ENCODE measurements at regions not wholly inside any gene's neighbourhood (a gene's known extent, or its start where the extent isn't known, plus 50 kb on each side); places are given as distances from the start of the nearest gene placed in this dataset.
"Not testable (repeated sequence)": the region's sequence is repeated elsewhere in the genome, so short reads cannot be mapped to it uniquely, and the experiment has no call there.

GRCh38 chr11:14573539-14574057 is 53.4 kb upstream of the PSMA1 start:
- H3K4me3 ChIP-seq (ENCODE audit: low read length); H3K4me1 ChIP-seq (ENCODE audit: control insufficient read depth, insufficient read depth, low read length); H3K27me3 ChIP-seq (ENCODE audit: control insufficient read depth, insufficient read depth, low read length); H3K36me3 ChIP-seq (ENCODE audit: control insufficient read depth, insufficient read depth, low read length); H3K9me3 ChIP-seq (ENCODE audit: control insufficient read depth, low read depth, low read length); DNase-seq; H3K27ac ChIP-seq (ENCODE audit: low read length): not testable (repeated sequence)
- WGBS (ENCODE audit: insufficient coverage, low lambda C conversion rate), result 70% methylated on average over 1 of the region's 3 CpGs

- H3K27ac ChIP-seq (ENCODE audit: low read length), result no peak overlapping the region
Observed at GRCh38 chr11:14577292-14577691, 57.1 kb upstream of the PSMA1 start.

GRCh38 chr11:14577835-14578529 is 57.8 kb upstream of the PSMA1 start:
- H3K27ac ChIP-seq (ENCODE audit: low read length), result peak overlapping the region; percentile 50
- WGBS (ENCODE audit: insufficient coverage, low lambda C conversion rate), result 86% methylated on average over 1 of the region's 4 CpGs

More at GRCh38 chr11:14577292-14577691, 57.1 kb upstream of the PSMA1 start:
- no peaks in the 10 kb centered on the region for H3K27me3 ChIP-seq (ENCODE audit: control insufficient read depth, insufficient read depth, low read length)
- no peaks in the 10 kb centered on the region for H3K9me3 ChIP-seq (ENCODE audit: control insufficient read depth, low read depth, low read length)
- H3K4me3 ChIP-seq (ENCODE audit: low read length), result no peak overlapping the region
- H3K4me1 ChIP-seq (ENCODE audit: control insufficient read depth, insufficient read depth, low read length), result peaks cover 9% of the 10 kb centered on the region
- DNase-seq, result no peak
- no CpG with 5 or more reads among the region's 1 CpG for WGBS (ENCODE audit: insufficient coverage, low lambda C conversion rate)
- no peaks in the 10 kb centered on the region for H3K36me3 ChIP-seq (ENCODE audit: control insufficient read depth, insufficient read depth, low read length)

GRCh38 chr11:14578541-14578956 is 58.4 kb upstream of the PSMA1 start:
- peaks cover 18% of the 10 kb centered on the region for H3K4me1 ChIP-seq (ENCODE audit: control insufficient read depth, insufficient read depth, low read length)
- no peaks in the 10 kb centered on the region for H3K36me3 ChIP-seq (ENCODE audit: control insufficient read depth, insufficient read depth, low read length)
- peak overlapping the region; percentile 50 for H3K27ac ChIP-seq (ENCODE audit: low read length)
- DNase-seq, result peak; percentile 63 to 81
- H3K27me3 ChIP-seq (ENCODE audit: control insufficient read depth, insufficient read depth, low read length), result no peaks in the 10 kb centered on the region
- no peak overlapping the region for H3K4me3 ChIP-seq (ENCODE audit: low read length)
- WGBS (ENCODE audit: insufficient coverage, low lambda C conversion rate), result no CpG with 5 or more reads among the region's 3 CpGs
- H3K9me3 ChIP-seq (ENCODE audit: control insufficient read depth, low read depth, low read length), result no peaks in the 10 kb centered on the region

More at GRCh38 chr11:14577835-14578529, 57.8 kb upstream of the PSMA1 start:
- DNase-seq, result no peak
- H3K4me1 ChIP-seq (ENCODE audit: control insufficient read depth, insufficient read depth, low read length), result peaks cover 13% of the 10 kb centered on the region
- H3K9me3 ChIP-seq (ENCODE audit: control insufficient read depth, low read depth, low read length), result no peaks in the 10 kb centered on the region
- no peaks in the 10 kb centered on the region for H3K36me3 ChIP-seq (ENCODE audit: control insufficient read depth, insufficient read depth, low read length)
- H3K27me3 ChIP-seq (ENCODE audit: control insufficient read depth, insufficient read depth, low read length), result no peaks in the 10 kb centered on the region
- H3K4me3 ChIP-seq (ENCODE audit: low read length), result no peak overlapping the region

- H3K36me3 ChIP-seq (ENCODE audit: control insufficient read depth, insufficient read depth, low read length), result no peaks in the 10 kb centered on the region
- H3K27ac ChIP-seq (ENCODE audit: low read length), result no peak overlapping the region
- peaks cover 28% of the 10 kb centered on the region for H3K4me1 ChIP-seq (ENCODE audit: control insufficient read depth, insufficient read depth, low read length)
- no peak for DNase-seq
- H3K27me3 ChIP-seq (ENCODE audit: control insufficient read depth, insufficient read depth, low read length), result no peaks in the 10 kb centered on the region
- H3K4me3 ChIP-seq (ENCODE audit: low read length), result no peak overlapping the region
- no peaks in the 10 kb centered on the region for H3K9me3 ChIP-seq (ENCODE audit: control insufficient read depth, low read depth, low read length)
Observed at GRCh38 chr11:14579646-14580045, 59.5 kb upstream of the PSMA1 start.

- WGBS (ENCODE audit: insufficient coverage, low lambda C conversion rate), result no CpG with 5 or more reads among the region's 6 CpGs
- peak overlapping the region; percentile 82 for H3K27ac ChIP-seq (ENCODE audit: low read length)
Observed at GRCh38 chr11:14582793-14583192, 60.8 kb upstream of the PDE3B start.

GRCh38 chr11:14583252-14584034 is 60.2 kb upstream of the PDE3B start:
- no peaks in the 10 kb centered on the region for H3K27me3 ChIP-seq (ENCODE audit: control insufficient read depth, insufficient read depth, low read length)
- peaks cover 37% of the 10 kb centered on the region for H3K4me1 ChIP-seq (ENCODE audit: control insufficient read depth, insufficient read depth, low read length)
- 30% methylated on average over 2 of the region's 8 CpGs for WGBS (ENCODE audit: insufficient coverage, low lambda C conversion rate)

More at GRCh38 chr11:14582793-14583192, 60.8 kb upstream of the PDE3B start:
- Histone ChIP-seq H3K36me3 (ENCODE audit: control insufficient read depth, insufficient read depth, low read length) (no peaks in the 10 kb centered on the region), H3K4me3 (ENCODE audit: low read length) (no peak overlapping the region), H3K4me1 (ENCODE audit: control insufficient read depth, insufficient read depth, low read length) (peaks cover 40% of the 10 kb centered on the region), H3K9me3 (ENCODE audit: control insufficient read depth, low read depth, low read length) (no peaks in the 10 kb centered on the region), H3K27me3 (ENCODE audit: control insufficient read depth, insufficient read depth, low read length) (no peaks in the 10 kb centered on the region)
- no peak for DNase-seq

GRCh38 chr11:14584035-14584363 is 59.6 kb upstream of the PDE3B start:
- WGBS (ENCODE audit: insufficient coverage, low lambda C conversion rate), result 100% methylated on average over 2 of the region's 3 CpGs
- Histone ChIP-seq H3K4me3 (ENCODE audit: low read length) (no peak overlapping the region), H3K9me3 (ENCODE audit: control insufficient read depth, low read depth, low read length) (no peaks in the 10 kb centered on the region), H3K27ac (ENCODE audit: low read length) (peak overlapping the region; percentile 82), H3K36me3 (ENCODE audit: control insufficient read depth, insufficient read depth, low read length) (no peaks in the 10 kb centered on the region), H3K4me1 (ENCODE audit: control insufficient read depth, insufficient read depth, low read length) (peaks cover 31% of the 10 kb centered on the region), H3K27me3 (ENCODE audit: control insufficient read depth, insufficient read depth, low read length) (no peaks in the 10 kb centered on the region)
- DNase-seq, result no peak

More at GRCh38 chr11:14583252-14584034, 60.2 kb upstream of the PDE3B start:
- peak; percentile 66 to 87 for DNase-seq
- Histone ChIP-seq H3K36me3 (ENCODE audit: control insufficient read depth, insufficient read depth, low read length) (no peaks in the 10 kb centered on the region), H3K27ac (ENCODE audit: low read length) (peak overlapping the region; percentile 82), H3K4me3 (ENCODE audit: low read length) (no peak overlapping the region), H3K9me3 (ENCODE audit: control insufficient read depth, low read depth, low read length) (no peaks in the 10 kb centered on the region)

GRCh38 chr11:14584595-14584994 is 59.0 kb upstream of the PDE3B start:
- no peaks in the 10 kb centered on the region for H3K27me3 ChIP-seq (ENCODE audit: control insufficient read depth, insufficient read depth, low read length)
- H3K9me3 ChIP-seq (ENCODE audit: control insufficient read depth, low read depth, low read length), result no peaks in the 10 kb centered on the region
- peak; percentile 92 to 97 for DNase-seq
- peaks cover 31% of the 10 kb centered on the region for H3K4me1 ChIP-seq (ENCODE audit: control insufficient read depth, insufficient read depth, low read length)
- H3K36me3 ChIP-seq (ENCODE audit: control insufficient read depth, insufficient read depth, low read length), result no peaks in the 10 kb centered on the region
- no peak overlapping the region for H3K4me3 ChIP-seq (ENCODE audit: low read length)
- no CpG with 5 or more reads among the region's 2 CpGs for WGBS (ENCODE audit: insufficient coverage, low lambda C conversion rate)
- H3K27ac ChIP-seq (ENCODE audit: low read length), result peak overlapping the region; percentile 82

GRCh38 chr11:14585438-14585837 is 58.2 kb upstream of the PDE3B start:
- H3K4me3 ChIP-seq (ENCODE audit: low read length), result no peak overlapping the region
- H3K27ac ChIP-seq (ENCODE audit: low read length), result peak overlapping the region; percentile 82
- WGBS (ENCODE audit: insufficient coverage, low lambda C conversion rate), result no CpG with 5 or more reads among the region's 2 CpGs

More at GRCh38 chr11:14585438-14585837, 58.2 kb upstream of the PDE3B start:
- H3K36me3 ChIP-seq (ENCODE audit: control insufficient read depth, insufficient read depth, low read length), result no peaks in the 10 kb centered on the region
- H3K4me1 ChIP-seq (ENCODE audit: control insufficient read depth, insufficient read depth, low read length), result peaks cover 31% of the 10 kb centered on the region
- no peak for DNase-seq
- no peaks in the 10 kb centered on the region for H3K27me3 ChIP-seq (ENCODE audit: control insufficient read depth, insufficient read depth, low read length)
- no peaks in the 10 kb centered on the region for H3K9me3 ChIP-seq (ENCODE audit: control insufficient read depth, low read depth, low read length)
